ENCODE measurements at regions not wholly inside any gene's neighbourhood (a gene's known extent, or its start where the extent isn't known, plus 50 kb on each side); places are given as distances from the start of the nearest gene placed in this dataset.

DNA sequence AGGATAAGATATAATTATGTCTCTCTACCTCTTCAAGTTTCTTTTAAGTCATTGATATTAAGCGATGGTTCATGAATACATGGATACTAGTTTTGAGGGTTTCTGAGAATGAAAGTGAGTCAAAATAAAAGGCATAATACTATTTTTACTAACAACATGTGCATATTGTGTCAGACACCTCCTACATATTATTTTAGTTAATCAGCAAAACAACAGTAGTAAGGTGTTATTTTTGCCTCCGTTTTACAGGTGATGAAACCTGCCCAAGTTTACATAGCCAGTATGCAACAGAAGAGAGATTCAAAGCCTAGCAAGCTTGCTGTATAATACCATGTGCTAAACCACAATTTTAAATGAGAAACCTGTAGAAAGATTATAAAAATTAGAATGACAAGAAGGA is 544.1 kb downstream of the EPHA5 start:
- H3K36me3 ChIP-seq (replicated peaks in 1 of 2; ENCODE audit: control insufficient read depth in 1 of 2, insufficient read depth in 2 of 2, low read length in 2 of 2), result no peaks in the 10 kb centered on the region
- H3K4me2 ChIP-seq (ENCODE audit: low read depth, low read length), result no peak overlapping the region
- no peak for DNase-seq (ENCODE audit: low spot score)
- H3K27me3 ChIP-seq (ENCODE audit: control insufficient read depth in 1 of 2, insufficient read depth in 2 of 2, low read length in 2 of 2), result no peaks in the 10 kb centered on the region
- no peaks in the 10 kb centered on the region for H3K79me2 ChIP-seq (ENCODE audit: insufficient read depth, low read length)
- ChIA-PET POLR2A (no interaction called here), CTCF (ENCODE audit: low intra/inter-chr PET ratio, low total read pairs) (no interaction called here)
- WGBS (ENCODE audit: low lambda C conversion rate), result 2% methylated on average over 2 of the region's 2 CpGs
- no peak overlapping the region for H3K27ac ChIP-seq (ENCODE audit: extremely low read length, insufficient read depth, low read length)
- no peaks in the 10 kb centered on the region for H3K9me3 ChIP-seq (ENCODE audit: low read length)
- no TSS peak for BruUV-seq (replicated peaks)
- intact Hi-C loops (cut with micrococcal nuclease; ENCODE audit: unreplicated experiment), result no loop called here
- TF ChIP-seq, protein P1, sequence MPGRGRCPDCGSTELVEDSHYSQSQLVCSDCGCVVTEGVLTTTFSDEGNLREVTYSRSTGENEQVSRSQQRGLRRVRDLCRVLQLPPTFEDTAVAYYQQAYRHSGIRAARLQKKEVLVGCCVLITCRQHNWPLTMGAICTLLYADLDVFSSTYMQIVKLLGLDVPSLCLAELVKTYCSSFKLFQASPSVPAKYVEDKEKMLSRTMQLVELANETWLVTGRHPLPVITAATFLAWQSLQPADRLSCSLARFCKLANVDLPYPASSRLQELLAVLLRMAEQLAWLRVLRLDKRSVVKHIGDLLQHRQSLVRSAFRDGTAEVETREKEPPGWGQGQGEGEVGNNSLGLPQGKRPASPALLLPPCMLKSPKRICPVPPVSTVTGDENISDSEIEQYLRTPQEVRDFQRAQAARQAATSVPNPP (CRISPR knock-in tag; IDR thresholded peaks at IDR 0.05), result no peak
- TF ChIP-seq ZNF776 (CRISPR knock-in tag; IDR thresholded peaks at IDR 0.05) (no peak), SNAI1 (CRISPR knock-in tag; IDR thresholded peaks at IDR 0.05; ENCODE audit: borderline replicate concordance) (no peak), SP2 (CRISPR knock-in tag; IDR thresholded peaks at IDR 0.05) (no peak), REPIN1 (CRISPR knock-in tag; IDR thresholded peaks at IDR 0.05; ENCODE audit: borderline replicate concordance, low read depth) (no peak), ZNF557 (CRISPR knock-in tag; IDR thresholded peaks at IDR 0.05) (no peak), AGO2 (optimal IDR thresholded peaks at IDR 0.05; ENCODE audit: low read depth, low read length) (no peak), ZNF143 (CRISPR knock-in tag; IDR thresholded peaks at IDR 0.05) (no peak), FOXM1 (CRISPR knock-in tag; IDR thresholded peaks at IDR 0.05) (no peak)
- TF ChIP-seq, protein P2, sequence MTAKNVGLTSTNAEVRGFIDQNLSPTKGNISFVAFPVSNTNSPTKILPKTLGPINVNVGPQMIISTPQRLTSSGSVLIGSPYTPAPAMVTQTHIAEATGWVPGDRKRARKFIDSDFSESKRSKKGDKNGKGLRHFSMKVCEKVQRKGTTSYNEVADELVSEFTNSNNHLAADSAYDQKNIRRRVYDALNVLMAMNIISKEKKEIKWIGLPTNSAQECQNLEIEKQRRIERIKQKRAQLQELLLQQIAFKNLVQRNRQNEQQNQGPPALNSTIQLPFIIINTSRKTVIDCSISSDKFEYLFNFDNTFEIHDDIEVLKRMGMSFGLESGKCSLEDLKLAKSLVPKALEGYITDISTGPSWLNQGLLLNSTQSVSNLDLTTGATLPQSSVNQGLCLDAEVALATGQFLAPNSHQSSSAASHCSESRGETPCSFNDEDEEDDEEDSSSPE (CRISPR knock-in tag; IDR thresholded peaks at IDR 0.05), result no peak
- TF ChIP-seq, protein P3, sequence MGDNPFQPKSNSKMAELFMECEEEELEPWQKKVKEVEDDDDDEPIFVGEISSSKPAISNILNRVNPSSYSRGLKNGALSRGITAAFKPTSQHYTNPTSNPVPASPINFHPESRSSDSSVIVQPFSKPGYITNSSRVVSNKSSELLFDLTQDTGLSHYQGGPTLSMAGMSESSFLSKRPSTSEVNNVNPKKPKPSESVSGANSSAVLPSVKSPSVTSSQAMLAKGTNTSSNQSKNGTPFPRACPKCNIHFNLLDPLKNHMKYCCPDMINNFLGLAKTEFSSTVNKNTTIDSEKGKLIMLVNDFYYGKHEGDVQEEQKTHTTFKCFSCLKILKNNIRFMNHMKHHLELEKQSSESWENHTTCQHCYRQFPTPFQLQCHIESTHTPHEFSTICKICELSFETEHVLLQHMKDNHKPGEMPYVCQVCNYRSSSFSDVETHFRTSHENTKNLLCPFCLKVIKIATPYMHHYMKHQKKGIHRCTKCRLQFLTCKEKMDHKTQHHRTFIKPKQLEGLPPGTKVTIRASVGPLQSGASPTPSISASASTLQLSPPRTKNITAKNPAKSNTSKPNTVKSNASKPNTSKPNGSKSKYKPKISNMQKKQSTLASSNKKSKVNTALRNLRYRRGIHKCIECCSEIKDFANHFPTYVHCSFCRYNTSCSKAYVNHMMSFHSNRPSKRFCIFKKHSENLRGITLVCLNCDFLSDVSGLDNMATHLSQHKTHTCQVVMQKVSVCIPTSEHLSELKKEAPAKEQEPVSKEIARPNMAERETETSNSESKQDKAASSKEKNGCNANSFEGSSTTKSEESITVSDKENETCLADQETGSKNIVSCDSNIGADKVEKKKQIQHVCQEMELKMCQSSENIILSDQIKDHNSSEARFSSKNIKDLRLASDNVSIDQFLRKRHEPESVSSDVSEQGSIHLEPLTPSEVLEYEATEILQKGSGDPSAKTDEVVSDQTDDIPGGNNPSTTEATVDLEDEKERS (CRISPR knock-in tag; IDR thresholded peaks at IDR 0.05), result no peak
- no peak overlapping the region for H2AFZ ChIP-seq (ENCODE audit: low read length)
- no peak overlapping the region for H3K4me3 ChIP-seq (replicated peaks in 1 of 3; ENCODE audit: insufficient read depth in 1 of 3, low read depth in 2 of 3, low read length in 3 of 3)
- no peaks in the 10 kb centered on the region for H4K20me1 ChIP-seq (ENCODE audit: insufficient read depth, low read length)
- no peak for ATAC-seq
- FAIRE-seq, result no peak
- in situ Hi-C loops (cut with HindIII; ENCODE audit: extremely low pct_ligation_motif_present, low pct_unique_long_range_greater_than_20kb), result no loop called here
- no peak overlapping the region for H3K9ac ChIP-seq (ENCODE audit: insufficient read depth, low read depth, low read length)
- no peaks in the 10 kb centered on the region for H3K4me1 ChIP-seq (ENCODE audit: insufficient read depth, low read length)

All from HepG2 (cell line).